ENCODE measurements at regions not wholly inside any gene's neighbourhood (a gene's known extent, or its start where the extent isn't known, plus 50 kb on each side); places are given as distances from the start of the nearest gene placed in this dataset.

GRCh38 chr7:116439005-116439404, 60.5 kb upstream of the CAV2 start:
- Mint-ChIP-seq H3K36me3 (no peaks in the 10 kb centered on the region), H3K9me3 (no peaks in the 10 kb centered on the region), H3K27ac (no peak overlapping the region), H3K4me3 (no peak overlapping the region), H3K4me1 (no peaks in the 10 kb centered on the region), H3K27me3 (peaks cover 5% of the 10 kb centered on the region)

GRCh38 chr7:116439841-116440549, 59.5 kb upstream of the CAV2 start:
- Mint-ChIP-seq H3K4me3 (no peak overlapping the region), H3K27me3 (peaks cover 7% of the 10 kb centered on the region), H3K27ac (no peak overlapping the region), H3K4me1 (no peaks in the 10 kb centered on the region), H3K9me3 (no peaks in the 10 kb centered on the region), H3K36me3 (no peaks in the 10 kb centered on the region)

- H3K4me1 Mint-ChIP-seq: no peaks in the 10 kb centered on the region
- H3K9me3 Mint-ChIP-seq: no peaks in the 10 kb centered on the region
- peaks cover 6% of the 10 kb centered on the region for H3K27me3 Mint-ChIP-seq
- no peaks in the 10 kb centered on the region for H3K36me3 Mint-ChIP-seq
- H3K4me3 Mint-ChIP-seq: no peak overlapping the region
- H3K27ac Mint-ChIP-seq: no peak overlapping the region
These were observed 58.0 kb upstream of the CAV2 start for GRCh38 chr7:116441534-116441933.

GRCh38 chr7:116443101-116443523, 56.4 kb upstream of the CAV2 start:
- Mint-ChIP-seq H3K27me3 (peaks cover 10% of the 10 kb centered on the region), H3K9me3 (no peaks in the 10 kb centered on the region), H3K27ac (no peak overlapping the region), H3K4me3 (no peak overlapping the region), H3K36me3 (no peaks in the 10 kb centered on the region), H3K4me1 (no peaks in the 10 kb centered on the region)

- Mint-ChIP-seq H3K27me3 (peaks cover 10% of the 10 kb centered on the region), H3K27ac (no peak overlapping the region), H3K4me3 (no peak overlapping the region), H3K9me3 (no peaks in the 10 kb centered on the region), H3K36me3 (no peaks in the 10 kb centered on the region), H3K4me1 (no peaks in the 10 kb centered on the region)
These were observed 55.9 kb upstream of the CAV2 start for GRCh38 chr7:116443646-116444045.

- Mint-ChIP-seq H3K36me3 (no peaks in the 10 kb centered on the region), H3K27ac (no peak overlapping the region), H3K4me3 (no peak overlapping the region), H3K4me1 (no peaks in the 10 kb centered on the region), H3K9me3 (no peaks in the 10 kb centered on the region), H3K27me3 (peaks cover 9% of the 10 kb centered on the region)
These were observed 53.9 kb upstream of the CAV2 start for GRCh38 chr7:116445447-116446211.

GRCh38 chr7:116446212-116446855, 53.2 kb upstream of the CAV2 start:
- Mint-ChIP-seq H3K36me3 (no peaks in the 10 kb centered on the region), H3K4me3 (no peak overlapping the region), H3K9me3 (no peaks in the 10 kb centered on the region)

GRCh38 chr7:116447436-116447835, 52.1 kb upstream of the CAV2 start:
- peaks cover 9% of the 10 kb centered on the region for H3K27me3 Mint-ChIP-seq
- H3K4me1 Mint-ChIP-seq: no peaks in the 10 kb centered on the region
- no peak overlapping the region for H3K4me3 Mint-ChIP-seq
- H3K36me3 Mint-ChIP-seq: no peaks in the 10 kb centered on the region
- H3K27ac Mint-ChIP-seq: no peak overlapping the region
- no peaks in the 10 kb centered on the region for H3K9me3 Mint-ChIP-seq

More at GRCh38 chr7:116446212-116446855, 53.2 kb upstream of the CAV2 start:
- Mint-ChIP-seq H3K4me1 (no peaks in the 10 kb centered on the region), H3K27ac (no peak overlapping the region), H3K27me3 (peaks cover 9% of the 10 kb centered on the region)

- Mint-ChIP-seq H3K4me1 (no peaks in the 10 kb centered on the region), H3K4me3 (no peak overlapping the region)
These were observed 51.3 kb upstream of the CAV2 start for GRCh38 chr7:116447966-116448839.

GRCh38 chr7:116449441-116449840, 50.1 kb upstream of the CAV2 start:
- H3K4me3 Mint-ChIP-seq: no peak overlapping the region

More at GRCh38 chr7:116447966-116448839, 51.3 kb upstream of the CAV2 start:
- no peak overlapping the region for H3K27ac Mint-ChIP-seq
- no peaks in the 10 kb centered on the region for H3K9me3 Mint-ChIP-seq
- H3K27me3 Mint-ChIP-seq: peaks cover 8% of the 10 kb centered on the region
- no peaks in the 10 kb centered on the region for H3K36me3 Mint-ChIP-seq

More at GRCh38 chr7:116449441-116449840, 50.1 kb upstream of the CAV2 start:
- Mint-ChIP-seq H3K27me3 (peaks cover 8% of the 10 kb centered on the region), H3K36me3 (no peaks in the 10 kb centered on the region), H3K9me3 (no peaks in the 10 kb centered on the region), H3K4me1 (no peaks in the 10 kb centered on the region), H3K27ac (no peak overlapping the region)
